Chondrocyte (in vitro differentiated cells): ENCODE measurements at regions not wholly inside any gene's neighbourhood (a gene's known extent, or its start where the extent isn't known, plus 50 kb on each side); places are given as distances from the start of the nearest gene placed in this dataset.
A peak's percentile ranks its signal among the peaks of the same experiment; 100 is the strongest.

ENCODE experiments used
- DNase-seq: peaks from one replicate; pipeline ENCODE4 v3.0.0; 2021; ENCODE audit warnings: mixed read lengths, low spot score
- H3K27ac Mint-ChIP-seq: one replicate; pipeline ENCODE4 v1.8.0; 2021; ENCODE audit warnings: mild to moderate bottlenecking, moderate library complexity, mixed read lengths; ENCODE audit not compliant: unreplicated experiment
- H3K27me3 Mint-ChIP-seq: 2 replicates; pipeline ENCODE4 v1.8.0; 2021; ENCODE audit warnings: low read depth, mixed read lengths
- H3K36me3 Mint-ChIP-seq: 2 replicates; pipeline ENCODE4 v1.8.0; 2021; ENCODE audit warnings: low read depth, mixed read lengths
- H3K4me1 Mint-ChIP-seq: 2 replicates; pipeline ENCODE4 v1.8.0; 2021; ENCODE audit warnings: low read depth, mild to moderate bottlenecking, mixed read lengths
- H3K4me3 Mint-ChIP-seq: one replicate; pipeline ENCODE4 v1.8.0; 2021; ENCODE audit warnings: mild to moderate bottlenecking, moderate library complexity, mixed read lengths; ENCODE audit not compliant: unreplicated experiment
- H3K9me3 Mint-ChIP-seq: 2 replicates; pipeline ENCODE4 v1.8.0; 2021; ENCODE audit warnings: low read depth, mixed read lengths
- CTCF ChIP-seq: fragments of 200-600 bp; sonication (generic); IDR thresholded peaks from 2 replicates; pipeline ENCODE4 v1.5.0; 2021; ENCODE audit warnings: antibody characterized with exemption, mild to moderate bottlenecking, moderate library complexity

- H3K27me3 Mint-ChIP-seq: no peaks in the 10 kb centered on the region
- no peak overlapping the region for H3K4me3 Mint-ChIP-seq
- no peak for TF ChIP-seq CTCF
- peaks cover 9% of the 10 kb centered on the region for H3K4me1 Mint-ChIP-seq
- H3K36me3 Mint-ChIP-seq: peaks cover 1% of the 10 kb centered on the region
- no peak for DNase-seq
- H3K27ac Mint-ChIP-seq: no peak overlapping the region
- H3K9me3 Mint-ChIP-seq: no peaks in the 10 kb centered on the region
These were observed 526.6 kb upstream of the JARID2 start for GRCh38 chr6:14719270-14719669.

- H3K36me3 Mint-ChIP-seq: peaks cover 1% of the 10 kb centered on the region
- no peaks in the 10 kb centered on the region for H3K9me3 Mint-ChIP-seq
- H3K4me3 Mint-ChIP-seq: no peak overlapping the region
- no peaks in the 10 kb centered on the region for H3K27me3 Mint-ChIP-seq
- peaks cover 9% of the 10 kb centered on the region for H3K4me1 Mint-ChIP-seq
- peak overlapping the region; percentile 3 for H3K27ac Mint-ChIP-seq
- no peak for DNase-seq
- no peak for TF ChIP-seq CTCF
These were observed 525.3 kb upstream of the JARID2 start for GRCh38 chr6:14720411-14721102.

GRCh38 chr6:14721103-14721758, 524.6 kb upstream of the JARID2 start:
- no peak overlapping the region for H3K4me3 Mint-ChIP-seq
- peaks cover 1% of the 10 kb centered on the region for H3K36me3 Mint-ChIP-seq
- H3K27ac Mint-ChIP-seq: no peak overlapping the region
- no peak for DNase-seq
- peaks cover 9% of the 10 kb centered on the region for H3K4me1 Mint-ChIP-seq
- H3K9me3 Mint-ChIP-seq: no peaks in the 10 kb centered on the region
- H3K27me3 Mint-ChIP-seq: no peaks in the 10 kb centered on the region
- TF ChIP-seq CTCF: no peak

GRCh38 chr6:14722001-14722562, 523.8 kb upstream of the JARID2 start:
- Mint-ChIP-seq H3K4me3 (no peak overlapping the region), H3K36me3 (peaks cover 1% of the 10 kb centered on the region), H3K27me3 (no peaks in the 10 kb centered on the region), H3K4me1 (peaks cover 9% of the 10 kb centered on the region), H3K9me3 (no peaks in the 10 kb centered on the region), H3K27ac (no peak overlapping the region)
- TF ChIP-seq CTCF: no peak
- DNase-seq: no peak

- no peak for DNase-seq
- Mint-ChIP-seq H3K4me3 (no peak overlapping the region), H3K27me3 (no peaks in the 10 kb centered on the region), H3K4me1 (peaks cover 9% of the 10 kb centered on the region), H3K9me3 (no peaks in the 10 kb centered on the region), H3K27ac (no peak overlapping the region), H3K36me3 (peaks cover 1% of the 10 kb centered on the region)
- TF ChIP-seq CTCF: no peak
These were observed 523.2 kb upstream of the JARID2 start for GRCh38 chr6:14722704-14723103.
